HG03432 (cell line): ENCODE measurements at regions not wholly inside any gene's neighbourhood (a gene's known extent, or its start where the extent isn't known, plus 50 kb on each side); places are given as distances from the start of the nearest gene placed in this dataset.
"Not testable (repeated sequence)": the region's sequence is repeated elsewhere in the genome, so short reads cannot be mapped to it uniquely, and the experiment has no call there.

Experiments
- ATAC-seq: cut with Tn5 transposase; IDR thresholded peaks from one replicate; pipeline ENCODE4 v1.9.1; 2021; ENCODE audit warnings: mild to moderate bottlenecking, moderate library complexity; ENCODE audit not compliant: unreplicated experiment

- ATAC-seq = no peak
These were observed 71.8 kb downstream of the LARP7 start for GRCh38 chr4:112708772-112709171.

GRCh38 chr4:112714922-112715901, 78.3 kb downstream of the LARP7 start:
- ATAC-seq = no peak

- ATAC-seq = no peak
These were observed 80.9 kb downstream of the LARP7 start for GRCh38 chr4:112717856-112718255.

- no peak for ATAC-seq
These were observed 84.7 kb downstream of the LARP7 start for GRCh38 chr4:112721627-112722026.

GRCh38 chr4:112726041-112726440, 89.1 kb downstream of the LARP7 start:
- ATAC-seq = no peak

GRCh38 chr4:112727728-112728127, 90.8 kb downstream of the LARP7 start:
- ATAC-seq = not testable (repeated sequence)

GRCh38 chr4:112731715-112732114, 94.8 kb downstream of the LARP7 start:
- no peak for ATAC-seq

GRCh38 chr4:112732142-112732541, 95.2 kb downstream of the LARP7 start:
- ATAC-seq = no peak

- peak; percentile 80 for ATAC-seq
These were observed 98.6 kb downstream of the LARP7 start for GRCh38 chr4:112735474-112735951.

- peak; percentile 41 for ATAC-seq
These were observed 99.8 kb downstream of the LARP7 start for GRCh38 chr4:112736718-112737135.

- no peak for ATAC-seq
These were observed 102.5 kb downstream of the LARP7 start for GRCh38 chr4:112739442-112739841.

GRCh38 chr4:112747036-112747435, 110.1 kb downstream of the LARP7 start:
- no peak for ATAC-seq

- no peak for ATAC-seq
These were observed 111.5 kb downstream of the LARP7 start for GRCh38 chr4:112748352-112748878.

GRCh38 chr4:112750749-112751148, 113.8 kb downstream of the LARP7 start:
- ATAC-seq = not testable (repeated sequence)

- ATAC-seq = no peak
These were observed 114.5 kb downstream of the LARP7 start for GRCh38 chr4:112751447-112751846.

GRCh38 chr4:112752061-112752460, 115.1 kb downstream of the LARP7 start:
- ATAC-seq = no peak

- no peak for ATAC-seq
These were observed 115.6 kb downstream of the LARP7 start for GRCh38 chr4:112752510-112752909.

- no peak for ATAC-seq
These were observed 116.4 kb downstream of the LARP7 start for GRCh38 chr4:112753333-112753732.

- no peak for ATAC-seq
These were observed 122.4 kb downstream of the LARP7 start for GRCh38 chr4:112759313-112759712.

GRCh38 chr4:112765317-112765974, 128.5 kb downstream of the LARP7 start:
- peak; percentile 69 for ATAC-seq

GRCh38 chr4:112766422-112766821, 129.5 kb downstream of the LARP7 start:
- ATAC-seq = peak; percentile 48

GRCh38 chr4:112767386-112767785, 130.4 kb downstream of the LARP7 start:
- ATAC-seq = no peak
